Gastroesophageal sphincter (tissue), 3 donors: ENCODE measurements at regions not wholly inside any gene's neighbourhood (a gene's known extent, or its start where the extent isn't known, plus 50 kb on each side); places are given as distances from the start of the nearest gene placed in this dataset.

Experiments used
- POLR2AphosphoS5 ChIP-seq: sonication (generic); formaldehyde crosslinking; IDR thresholded peaks from one replicate; pipeline ENCODE4 v1.6.1; 2017; ENCODE audit warnings: antibody characterized with exemption
- TF ChIP-seq, protein P1 (sequence below), 4 experiments: fragments of 200-600 bp in 2 of 4; fragments of 450-650 bp in 2 of 4; sonication (generic) in 1 of 4; IDR thresholded peaks; one replicate each; pipeline ENCODE4 v1.5.1; 2017 to 2019; ENCODE audit warnings: antibody characterized with exemption in 4 of 4, mild to moderate bottlenecking in 2 of 4, moderate library complexity in 2 of 4

- TF ChIP-seq, protein P1, sequence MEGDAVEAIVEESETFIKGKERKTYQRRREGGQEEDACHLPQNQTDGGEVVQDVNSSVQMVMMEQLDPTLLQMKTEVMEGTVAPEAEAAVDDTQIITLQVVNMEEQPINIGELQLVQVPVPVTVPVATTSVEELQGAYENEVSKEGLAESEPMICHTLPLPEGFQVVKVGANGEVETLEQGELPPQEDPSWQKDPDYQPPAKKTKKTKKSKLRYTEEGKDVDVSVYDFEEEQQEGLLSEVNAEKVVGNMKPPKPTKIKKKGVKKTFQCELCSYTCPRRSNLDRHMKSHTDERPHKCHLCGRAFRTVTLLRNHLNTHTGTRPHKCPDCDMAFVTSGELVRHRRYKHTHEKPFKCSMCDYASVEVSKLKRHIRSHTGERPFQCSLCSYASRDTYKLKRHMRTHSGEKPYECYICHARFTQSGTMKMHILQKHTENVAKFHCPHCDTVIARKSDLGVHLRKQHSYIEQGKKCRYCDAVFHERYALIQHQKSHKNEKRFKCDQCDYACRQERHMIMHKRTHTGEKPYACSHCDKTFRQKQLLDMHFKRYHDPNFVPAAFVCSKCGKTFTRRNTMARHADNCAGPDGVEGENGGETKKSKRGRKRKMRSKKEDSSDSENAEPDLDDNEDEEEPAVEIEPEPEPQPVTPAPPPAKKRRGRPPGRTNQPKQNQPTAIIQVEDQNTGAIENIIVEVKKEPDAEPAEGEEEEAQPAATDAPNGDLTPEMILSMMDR (IDR thresholded peaks at IDR 0.05): no peak
- no peak for TF ChIP-seq POLR2AphosphoS5
Measured at GRCh38 chr1:201663491-201664113, 124.7 kb downstream of the NAV1 start.
